HCT116 (cell line): ENCODE measurements at regions not wholly inside any gene's neighbourhood (a gene's known extent, or its start where the extent isn't known, plus 50 kb on each side); places are given as distances from the start of the nearest gene placed in this dataset.

Experiments
- ATAC-seq: fragments of 200-7000 bp; cut with Tn5 transposase; 2 replicates; pipeline ENCODE4 v1.9.1; 2020; ENCODE audit warnings: mild to moderate bottlenecking, moderate library complexity
- BruUV-seq: library from RNA; stranded (reverse); fragments of 400-500 nt; replicated peaks from 2 replicates; lab custom pipeline; 2021; lab: Mats Ljungman, UMichigan
- CTCF ChIA-PET: fragments of 300-600 bp; sonication (Branson Sonifier 250); formaldehyde crosslinking; loops from one replicate; lab custom pipeline; 2021; ENCODE audit warnings: antibody characterized with exemption; lab: Charles Lee
- POLR2A ChIA-PET: fragments of 300-600, 350-600 bp; sonication (Branson Sonifier 250); formaldehyde crosslinking; loops from one replicate; lab custom pipeline; 2021; ENCODE audit warnings: antibody characterized with exemption; lab: Charles Lee
- RAD21 ChIA-PET, 2 experiments: fragments of 300-600 bp; sonication (Branson Sonifier 250); formaldehyde crosslinking; loops; one replicate each; lab custom pipeline; 2023; ENCODE audit warnings: low total read pairs in 2 of 2; ENCODE audit not compliant: uncharacterized antibody in 2 of 2, unreplicated experiment in 2 of 2, low non-redundant PET in 1 of 2; lab: Charles Lee
- DNase-seq: peaks from one replicate; pipeline ENCODE4 v3.0.0-alpha.2; 2010; ENCODE audit warnings: low read depth, low spot score
- H2AFZ ChIP-seq: fragments of 200-600 bp; shearing (Covaris generic), sonication (generic); 2 replicates; pipeline ENCODE4 v1.6.1; 2017; ENCODE audit warnings: low read depth, mixed run types, mixed read lengths, antibody characterized with exemption, low read length; ENCODE audit not compliant: poor library complexity, severe bottlenecking
- H3K27ac ChIP-seq: 2 replicates; pipeline ENCODE4 v1.5.1; 2012; ENCODE audit warnings: low read depth, low read length
- H3K27me3 ChIP-seq: fragments of 200-600 bp; sonication (generic); 2 replicates; pipeline ENCODE4 v1.6.1; 2016; ENCODE audit warnings: mixed run types, low read length, mixed read lengths; ENCODE audit not compliant: insufficient read depth
- H3K36me3 ChIP-seq, 2 experiments: fragments of 200-500 bp in 1 of 2; fragments of 200-600 bp in 1 of 2; sonication (Bioruptor generic) in 1 of 2; sonication (generic) in 1 of 2; 2 replicates each; pipeline versions ENCODE4 v1.5.1 to v1.6.1; 2014 to 2016; ENCODE audit warnings: low read length in 2 of 2, inconsistent platforms in 1 of 2, mixed read lengths in 1 of 2, mixed run types in 1 of 2; ENCODE audit not compliant: insufficient read depth in 2 of 2, control insufficient read depth in 1 of 2
- H3K4me1 ChIP-seq, 2 experiments: fragments of 200-600 bp in 1 of 2; sonication (generic) in 1 of 2; 2 replicates each; pipeline versions ENCODE4 v1.5.1 to v1.6.1; 2012 to 2017; ENCODE audit warnings: low read length in 2 of 2, inconsistent platforms in 1 of 2, mild to moderate bottlenecking in 1 of 2, mixed read lengths in 1 of 2, mixed run types in 1 of 2, moderate library complexity in 1 of 2; ENCODE audit not compliant: insufficient read depth in 2 of 2, control insufficient read depth in 1 of 2
- H3K4me2 ChIP-seq: fragments of 200-600 bp; sonication (generic); 2 replicates; pipeline ENCODE4 v1.6.1; 2017; ENCODE audit warnings: mixed run types, low read length, mixed read lengths
- H3K4me3 ChIP-seq, 2 experiments: fragments of 200-600 bp in 1 of 2; sonication (generic) in 1 of 2; replicated peaks in 1 of 2; 2 replicates each; pipeline ENCODE4 v1.5.1; 2011 to 2016; ENCODE audit warnings: low read length in 2 of 2, control low read depth in 1 of 2, low read depth in 1 of 2, mild to moderate bottlenecking in 1 of 2, mixed read lengths in 1 of 2, mixed run types in 1 of 2
- H3K79me2 ChIP-seq: fragments of 200-600 bp; sonication (generic); 2 replicates; pipeline ENCODE4 v1.6.1; 2017; ENCODE audit warnings: mild to moderate bottlenecking, mixed run types, low read length, moderate library complexity, mixed read lengths; ENCODE audit not compliant: insufficient read depth
- H3K9ac ChIP-seq: fragments of 200-600 bp; sonication (generic); 2 replicates; pipeline ENCODE4 v1.6.1; 2016; ENCODE audit warnings: low read length, mixed read lengths
- H3K9me2 ChIP-seq: fragments of 200-600 bp; sonication (generic), shearing (Covaris generic); 2 replicates; pipeline ENCODE4 v1.6.1; 2017; ENCODE audit warnings: mixed run types, mild to moderate bottlenecking, moderate library complexity; ENCODE audit not compliant: insufficient read depth
- H3K9me3 ChIP-seq, 2 experiments: fragments of 200-500 bp in 1 of 2; fragments of 200-600 bp in 1 of 2; sonication (Bioruptor generic) in 1 of 2; sonication (generic) in 1 of 2; 2 replicates each; pipeline ENCODE4 v1.6.1; 2014 to 2017; ENCODE audit warnings: low read length in 2 of 2, mixed read lengths in 2 of 2, inconsistent platforms in 1 of 2, low read depth in 1 of 2, mild to moderate bottlenecking in 1 of 2, mixed run types in 1 of 2, moderate library complexity in 1 of 2; ENCODE audit not compliant: control insufficient read depth in 1 of 2, insufficient read depth in 1 of 2
- H4K20me1 ChIP-seq: fragments of 200-600 bp; sonication (generic), shearing (Covaris generic); 2 replicates; pipeline ENCODE4 v1.6.1; 2017; ENCODE audit warnings: mixed run types, mild to moderate bottlenecking, moderate library complexity; ENCODE audit not compliant: insufficient read depth
- CBX3 ChIP-seq: IDR thresholded peaks from 2 replicates; pipeline ENCODE4 v1.6.1; 2012; ENCODE audit warnings: low read depth
- CEBPB ChIP-seq: IDR thresholded peaks from 2 replicates; pipeline ENCODE4 v1.6.1; 2012; ENCODE audit warnings: low read depth
- EGR1 ChIP-seq: IDR thresholded peaks from 2 replicates; pipeline ENCODE4 v1.6.1; 2012; ENCODE audit warnings: low read depth
- ELF1 ChIP-seq: IDR thresholded peaks from 2 replicates; pipeline ENCODE4 v1.6.1; 2012; ENCODE audit warnings: low read depth, borderline replicate concordance
- EZH2 ChIP-seq: fragments of 200-600 bp; sonication (generic); IDR thresholded peaks from 2 replicates; pipeline ENCODE4 v1.6.1; 2017; ENCODE audit warnings: antibody characterized with exemption, mixed run types
- EZH2phosphoT487 ChIP-seq: fragments of 200-600 bp; IDR thresholded peaks from 2 replicates; pipeline ENCODE4 v1.6.1; 2018; ENCODE audit warnings: antibody characterized with exemption, borderline replicate concordance
- FOSL1 ChIP-seq: IDR thresholded peaks from 2 replicates; pipeline ENCODE4 v1.6.1; 2012; ENCODE audit warnings: low read depth
- JUND ChIP-seq: IDR thresholded peaks from 2 replicates; pipeline ENCODE4 v1.6.1; 2012
- POLR2A ChIP-seq: IDR thresholded peaks from 2 replicates; pipeline ENCODE4 v1.7.0; 2011; ENCODE audit warnings: borderline replicate concordance; ENCODE audit not compliant: insufficient read depth, insufficient read length; ENCODE audit errors: extremely low read depth
- POLR2AphosphoS5 ChIP-seq: IDR thresholded peaks from 2 replicates; pipeline ENCODE4 v1.6.1; 2011; ENCODE audit warnings: mild to moderate bottlenecking, low read depth, low read length, moderate library complexity
- REST ChIP-seq: IDR thresholded peaks from 2 replicates; pipeline ENCODE4 v1.6.1; 2012; ENCODE audit warnings: low read depth
- SP1 ChIP-seq: IDR thresholded peaks from 2 replicates; pipeline ENCODE4 v1.6.1; 2012; ENCODE audit warnings: low read depth
- TCF7L2 ChIP-seq: IDR thresholded peaks from 2 replicates; pipeline ENCODE4 v1.7.0; 2011; ENCODE audit warnings: borderline replicate concordance, inconsistent platforms; ENCODE audit not compliant: insufficient read depth, insufficient read length; ENCODE audit errors: extremely low read depth
- YY1 ChIP-seq: IDR thresholded peaks from 2 replicates; pipeline ENCODE4 v1.6.1; 2011; ENCODE audit warnings: low read length, low read depth, moderate library complexity, mild to moderate bottlenecking; ENCODE audit not compliant: insufficient replicate concordance; ENCODE audit errors: extremely low read depth
- ZBTB33 ChIP-seq: IDR thresholded peaks from 2 replicates; pipeline ENCODE4 v1.6.1; 2011; ENCODE audit warnings: mild to moderate bottlenecking, low read length, moderate library complexity; ENCODE audit not compliant: insufficient replicate concordance; ENCODE audit errors: extremely low read depth
- ZFX ChIP-seq: fragments of 450-650 bp; IDR thresholded peaks from 2 replicates; pipeline ENCODE4 v1.6.1; 2017
- ZNF274 ChIP-seq: fragments of 200-500 bp; sonication (Bioruptor generic); IDR thresholded peaks from 2 replicates; pipeline ENCODE4 v1.6.1; 2014; ENCODE audit warnings: mild to moderate bottlenecking, low read depth, low read length, inconsistent platforms
- intact Hi-C: fragments of 100-400 bp; cut with micrococcal nuclease; formaldehyde crosslinking; loops from 2 replicates; pipeline ENCODE4 v1.10.0; 2022

- POLR2A ChIA-PET: no interaction called here
- H3K4me2 ChIP-seq: no peak overlapping the region
- no peaks in the 10 kb centered on the region for H3K4me1 ChIP-seq
- H4K20me1 ChIP-seq: no peaks in the 10 kb centered on the region
- RAD21 ChIA-PET: no interaction called here
- H3K27ac ChIP-seq: no peak overlapping the region
- peaks cover 9% of the 10 kb centered on the region; the same call in 1 of the 2 replicates for H3K27me3 ChIP-seq
- no TSS peak for BruUV-seq
- no peaks in the 10 kb centered on the region for H3K9me3 ChIP-seq
- DNase-seq (no peak), ATAC-seq (no peak)
- no peaks in the 10 kb centered on the region for H3K36me3 ChIP-seq
- no peak overlapping the region for H3K9ac ChIP-seq
- no peaks in the 10 kb centered on the region for H3K79me2 ChIP-seq
- H3K4me3 ChIP-seq: no peak overlapping the region
- CTCF ChIA-PET: no interaction called here
- H3K9me2 ChIP-seq: no peaks in the 10 kb centered on the region
- no peak overlapping the region for H2AFZ ChIP-seq
- TF ChIP-seq EGR1 (no peak), ZFX (no peak), CEBPB (no peak), JUND (no peak), ELF1 (no peak), ZBTB33 (no peak)
- intact Hi-C loops: no loop called here
These were observed 296.1 kb upstream of the RASGRP1 start for GRCh38 chr15:38860674-38861073.

- H3K27me3 ChIP-seq: peaks cover 13% of the 10 kb centered on the region; the same call in 1 of the 2 replicates
- no peaks in the 10 kb centered on the region for H4K20me1 ChIP-seq
- no peak overlapping the region for H3K27ac ChIP-seq
- H3K36me3 ChIP-seq: no peaks in the 10 kb centered on the region
- ATAC-seq (no peak), DNase-seq (no peak)
- no peaks in the 10 kb centered on the region for H3K9me3 ChIP-seq
- RAD21 ChIA-PET: no interaction called here
- no peaks in the 10 kb centered on the region for H3K9me2 ChIP-seq
- no peaks in the 10 kb centered on the region for H3K4me1 ChIP-seq
- no peaks in the 10 kb centered on the region for H3K79me2 ChIP-seq
- H3K4me2 ChIP-seq: no peak overlapping the region
- no TSS peak for BruUV-seq
- CTCF ChIA-PET: no interaction called here
- no peak overlapping the region for H3K4me3 ChIP-seq
- no peak overlapping the region for H2AFZ ChIP-seq
- POLR2A ChIA-PET: no interaction called here
- intact Hi-C loops: no loop called here
- H3K9ac ChIP-seq: no peak overlapping the region
- TF ChIP-seq EGR1 (no peak), REST (no peak), TCF7L2 (no peak), POLR2AphosphoS5 (no peak), ELF1 (no peak), ZNF274 (no peak), FOSL1 (no peak), ZFX (no peak), EZH2phosphoT487 (no peak), SP1 (no peak), POLR2A (no peak), EZH2 (no peak), YY1 (no peak), CBX3 (no peak)
These were observed 296.5 kb upstream of the RASGRP1 start for GRCh38 chr15:38861108-38861507.
